ENCODE measurements at regions not wholly inside any gene's neighbourhood (a gene's known extent, or its start where the extent isn't known, plus 50 kb on each side); places are given as distances from the start of the nearest gene placed in this dataset.

- TF ChIP-seq REST (IDR thresholded peaks at IDR 0.05; ENCODE audit: low read depth) (no peak), TEAD4 (IDR thresholded peaks at IDR 0.05) (no peak), RAD21 (IDR thresholded peaks at IDR 0.05; ENCODE audit: low read depth) (no peak), CREB1 (IDR thresholded peaks at IDR 0.05; ENCODE audit: low read depth) (no peak), TCF12 (IDR thresholded peaks at IDR 0.05; ENCODE audit: low read depth) (no peak), MAX (IDR thresholded peaks at IDR 0.05) (no peak), TAF1 (IDR thresholded peaks at IDR 0.05; ENCODE audit: low read depth) (no peak), FOXM1 (IDR thresholded peaks at IDR 0.05; ENCODE audit: borderline replicate concordance, low read depth) (no peak), YY1 (IDR thresholded peaks at IDR 0.05; ENCODE audit: low read depth) (no peak), NFIC (IDR thresholded peaks at IDR 0.05) (no peak), ZBTB7A (IDR thresholded peaks at IDR 0.05; ENCODE audit: low read depth) (no peak), EP300 (IDR thresholded peaks at IDR 0.05; ENCODE audit: borderline replicate concordance) (no peak), EGR1 (IDR thresholded peaks at IDR 0.05) (no peak), USF1 (IDR thresholded peaks at IDR 0.05) (no peak), CEBPB (IDR thresholded peaks at IDR 0.05) (no peak)
Observed at GRCh38 chr4:65799513-65799912, 129.2 kb upstream of the EPHA5 start.

GRCh38 chr4:65798498-65799127 is 128.3 kb upstream of the EPHA5 start:
- TF ChIP-seq NFIC (IDR thresholded peaks at IDR 0.05) (no peak), USF1 (IDR thresholded peaks at IDR 0.05) (no peak), REST (IDR thresholded peaks at IDR 0.05; ENCODE audit: low read depth) (no peak), FOXM1 (IDR thresholded peaks at IDR 0.05; ENCODE audit: borderline replicate concordance, low read depth) (no peak), RAD21 (IDR thresholded peaks at IDR 0.05; ENCODE audit: low read depth) (no peak), CREB1 (IDR thresholded peaks at IDR 0.05; ENCODE audit: low read depth) (no peak)

GRCh38 chr4:65791812-65792308 is 121.6 kb upstream of the EPHA5 start:
- TF ChIP-seq EP300 (IDR thresholded peaks at IDR 0.05; ENCODE audit: borderline replicate concordance) (no peak), REST (IDR thresholded peaks at IDR 0.05; ENCODE audit: low read depth) (no peak), YY1 (IDR thresholded peaks at IDR 0.05; ENCODE audit: low read depth) (no peak)

GRCh38 chr4:65791111-65791811 is 121.0 kb upstream of the EPHA5 start:
- no peak for TF ChIP-seq ZBTB7A (IDR thresholded peaks at IDR 0.05; ENCODE audit: low read depth)
- TF ChIP-seq CREB1 (IDR thresholded peaks at IDR 0.05; ENCODE audit: low read depth) = no peak
- no peak for TF ChIP-seq YY1 (IDR thresholded peaks at IDR 0.05; ENCODE audit: low read depth)
- TF ChIP-seq NFIC (IDR thresholded peaks at IDR 0.05) = no peak
- TF ChIP-seq USF1 (IDR thresholded peaks at IDR 0.05) = no peak
- no peak for TF ChIP-seq TCF12 (IDR thresholded peaks at IDR 0.05; ENCODE audit: low read depth)
- TF ChIP-seq CEBPB (IDR thresholded peaks at IDR 0.05) = no peak
- no peak for TF ChIP-seq FOXM1 (IDR thresholded peaks at IDR 0.05; ENCODE audit: borderline replicate concordance, low read depth)
- TF ChIP-seq RAD21 (IDR thresholded peaks at IDR 0.05; ENCODE audit: low read depth) = no peak
- TF ChIP-seq EGR1 (IDR thresholded peaks at IDR 0.05) = no peak
- no peak for TF ChIP-seq TEAD4 (IDR thresholded peaks at IDR 0.05)
- no peak for TF ChIP-seq REST (IDR thresholded peaks at IDR 0.05; ENCODE audit: low read depth)
- TF ChIP-seq TAF1 (IDR thresholded peaks at IDR 0.05; ENCODE audit: low read depth) = no peak
- TF ChIP-seq EP300 (IDR thresholded peaks at IDR 0.05; ENCODE audit: borderline replicate concordance) = no peak
- TF ChIP-seq MAX (IDR thresholded peaks at IDR 0.05) = no peak
